ENCODE measurements at regions not wholly inside any gene's neighbourhood (a gene's known extent, or its start where the extent isn't known, plus 50 kb on each side); places are given as distances from the start of the nearest gene placed in this dataset.

GRCh38 chr10:109343293-109343692 lies 580.0 kb downstream of the XPNPEP1 start:
- H3K23ac ChIP-seq (ENCODE audit: insufficient read length), result no peak overlapping the region
- H3K4ac ChIP-seq (replicated peaks; ENCODE audit: insufficient read length, low read depth, low read length), result no peak overlapping the region
- H2AK5ac ChIP-seq (ENCODE audit: low read depth, low read length), result no peak overlapping the region
- H3K79me2 ChIP-seq (ENCODE audit: control insufficient read depth in 1 of 2, insufficient read depth in 2 of 2, low read length in 2 of 2), result no peaks in the 10 kb centered on the region
- H4K8ac ChIP-seq (ENCODE audit: extremely low read depth, insufficient read depth, low read length), result no peak overlapping the region
- no peak for FAIRE-seq
- H4K5ac ChIP-seq (ENCODE audit: insufficient read length, low read depth, low read length), result no peak overlapping the region
- H4K20me1 ChIP-seq (replicated peaks in 1 of 2; ENCODE audit: control insufficient read depth in 1 of 2, insufficient read depth in 2 of 2, low read length in 2 of 2), result no peaks in the 10 kb centered on the region
- POLR2A ChIA-PET (ENCODE audit: partially characterized antibody), result no interaction called here
- H3K18ac ChIP-seq (ENCODE audit: extremely low read depth, low read length), result no peak overlapping the region
- H3K36me3 ChIP-seq (ENCODE audit: control insufficient read depth in 2 of 4, insufficient read depth in 4 of 4, low read length in 3 of 4), result no peaks in the 10 kb centered on the region
- H3K27me3 ChIP-seq (replicated peaks in 1 of 4; ENCODE audit: control insufficient read depth in 3 of 4, extremely low read depth in 1 of 4, insufficient read depth in 3 of 4, low read length in 3 of 4), result no peaks in the 10 kb centered on the region
- H3K23me2 ChIP-seq (ENCODE audit: low read depth, low read length), result no peaks in the 10 kb centered on the region
- H4K91ac ChIP-seq (replicated peaks; ENCODE audit: insufficient read length, low read length), result no peak overlapping the region
- no peak overlapping the region for H2BK20ac ChIP-seq (ENCODE audit: low read length)
- no peaks in the 10 kb centered on the region for H3K79me1 ChIP-seq (ENCODE audit: low read depth, low read length)
- no peak overlapping the region for H2BK120ac ChIP-seq (replicated peaks; ENCODE audit: low read depth, low read length)
- CTCF ChIA-PET (ENCODE audit: partially characterized antibody), result interaction anchor here (0.9 to 1.1 kb wide), 2 partner anchors 69 to 118 kb away, joined by 3 to 4 read pairs; no protein-coding TSS in a partner anchor
- H3K4me2 ChIP-seq (ENCODE audit: insufficient read depth in 1 of 2, low read depth in 2 of 2, low read length in 2 of 2), result no peak overlapping the region
- no peak overlapping the region for H2BK12ac ChIP-seq (ENCODE audit: low read depth, low read length)
- H2AFZ ChIP-seq (ENCODE audit: low read length), result no peak overlapping the region
- H3K27ac ChIP-seq (ENCODE audit: low read depth, low read length), result no peak overlapping the region
- H2BK15ac ChIP-seq (ENCODE audit: low read length), result no peak overlapping the region
- no peaks in the 10 kb centered on the region; a peak in 1 of 4 replicates for H3K9me3 ChIP-seq (ENCODE audit: insufficient read depth in 2 of 2, low read depth in 1 of 2, low read length in 1 of 2)
- no peak overlapping the region for H3K56ac ChIP-seq (replicated peaks; ENCODE audit: insufficient read length, low read depth, low read length)
- H3K4me1 ChIP-seq (replicated peaks in 1 of 4; ENCODE audit: control insufficient read depth in 3 of 4, insufficient read depth in 4 of 4, low read length in 3 of 4), result no peaks in the 10 kb centered on the region
- no peak overlapping the region for H3K14ac ChIP-seq (ENCODE audit: insufficient read length)
- TF ChIP-seq E2F6 (IDR thresholded peaks at IDR 0.05), result no peak
- WGBS, 2 experiments (ENCODE audit: extremely low coverage in 1 of 2, insufficient coverage in 1 of 2, insufficient read length in 1 of 2, insufficient replicate concordance in 2 of 2, low coverage in 1 of 2, low lambda C conversion rate in 2 of 2, missing lambda C conversion rate in 1 of 2), result 86% methylated on average over 1 of the region's 1 CpG; no CpG with 5 or more reads in 1 of the 2 experiments
- DNase-seq (ENCODE audit: low read depth in 1 of 2, low spot score in 2 of 2), result no peak
- no peak overlapping the region for H3K9ac ChIP-seq (replicated peaks in 1 of 4; ENCODE audit: extremely low read depth in 1 of 4, low read depth in 3 of 4, low read length in 3 of 4)
- no peak overlapping the region for H2BK5ac ChIP-seq (ENCODE audit: low read depth, low read length)
- no peak overlapping the region for H3K4me3 ChIP-seq (ENCODE audit: extremely low read depth in 1 of 4, insufficient read depth in 2 of 4, low read depth in 3 of 4, low read length in 4 of 4)
